Fibroblast of the aortic adventitia (primary cell): ENCODE measurements at regions not wholly inside any gene's neighbourhood (a gene's known extent, or its start where the extent isn't known, plus 50 kb on each side); places are given as distances from the start of the nearest gene placed in this dataset.

ENCODE experiments used
- DNase-seq: peaks from one replicate; pipeline ENCODE4 v3.0.0-alpha.2; 2010; ENCODE audit warnings: low read depth
- H3K4me3 ChIP-seq: 2 replicates; pipeline ENCODE4 v1.5.1; 2011; ENCODE audit warnings: low read depth, mild to moderate bottlenecking, control low read depth, low read length, moderate library complexity
- TF ChIP-seq, protein P1 (sequence below): IDR thresholded peaks from 2 replicates; pipeline ENCODE4 v1.5.1; 2011; ENCODE audit warnings: mild to moderate bottlenecking, low read length, control low read depth, inconsistent platforms; ENCODE audit not compliant: insufficient read depth

DNA sequence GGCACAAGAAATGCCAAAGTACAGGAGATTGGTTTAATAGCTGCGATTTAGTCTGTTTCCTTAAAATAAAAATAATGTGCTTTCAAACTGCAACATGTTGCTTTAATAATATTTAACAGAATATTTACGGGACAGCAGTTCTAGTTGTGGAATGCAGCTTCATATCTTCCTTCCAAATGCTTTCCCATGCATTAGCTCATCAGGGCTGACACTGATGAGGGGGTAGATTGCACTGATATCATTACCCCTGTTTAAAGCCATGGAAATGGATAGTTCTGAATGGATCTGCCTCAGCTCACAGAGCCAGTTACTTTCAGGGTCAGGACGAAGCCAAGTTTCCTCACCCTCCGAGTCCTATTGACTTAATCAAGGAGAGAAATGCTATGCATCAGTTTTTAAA lies 93.2 kb upstream of the OSMR start:
- TF ChIP-seq, protein P1, sequence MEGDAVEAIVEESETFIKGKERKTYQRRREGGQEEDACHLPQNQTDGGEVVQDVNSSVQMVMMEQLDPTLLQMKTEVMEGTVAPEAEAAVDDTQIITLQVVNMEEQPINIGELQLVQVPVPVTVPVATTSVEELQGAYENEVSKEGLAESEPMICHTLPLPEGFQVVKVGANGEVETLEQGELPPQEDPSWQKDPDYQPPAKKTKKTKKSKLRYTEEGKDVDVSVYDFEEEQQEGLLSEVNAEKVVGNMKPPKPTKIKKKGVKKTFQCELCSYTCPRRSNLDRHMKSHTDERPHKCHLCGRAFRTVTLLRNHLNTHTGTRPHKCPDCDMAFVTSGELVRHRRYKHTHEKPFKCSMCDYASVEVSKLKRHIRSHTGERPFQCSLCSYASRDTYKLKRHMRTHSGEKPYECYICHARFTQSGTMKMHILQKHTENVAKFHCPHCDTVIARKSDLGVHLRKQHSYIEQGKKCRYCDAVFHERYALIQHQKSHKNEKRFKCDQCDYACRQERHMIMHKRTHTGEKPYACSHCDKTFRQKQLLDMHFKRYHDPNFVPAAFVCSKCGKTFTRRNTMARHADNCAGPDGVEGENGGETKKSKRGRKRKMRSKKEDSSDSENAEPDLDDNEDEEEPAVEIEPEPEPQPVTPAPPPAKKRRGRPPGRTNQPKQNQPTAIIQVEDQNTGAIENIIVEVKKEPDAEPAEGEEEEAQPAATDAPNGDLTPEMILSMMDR, result no peak
- H3K4me3 ChIP-seq, result no peak overlapping the region
- DNase-seq, result no peak

DNA sequence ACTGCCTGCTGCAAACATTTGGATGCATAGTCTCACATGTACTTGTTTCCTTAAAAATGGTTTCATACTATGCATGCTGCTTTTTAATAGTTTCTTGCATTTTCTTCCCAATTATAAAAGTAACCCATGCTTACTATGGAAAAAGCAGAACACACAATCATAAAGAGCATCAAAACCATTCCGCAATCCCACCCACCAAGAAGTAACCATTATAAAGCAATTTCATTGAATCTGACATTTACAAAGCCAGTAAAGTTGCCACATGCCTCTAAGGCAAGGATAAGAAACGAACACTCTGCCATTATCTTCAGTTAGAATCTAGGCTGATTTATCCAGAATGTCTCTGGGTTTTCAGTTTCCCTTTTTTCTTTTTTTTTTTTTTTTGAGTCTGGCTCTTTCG lies 92.7 kb upstream of the OSMR start:
- no peak overlapping the region for H3K4me3 ChIP-seq
- DNase-seq, result no peak
- TF ChIP-seq, protein P1, result no peak

DNA sequence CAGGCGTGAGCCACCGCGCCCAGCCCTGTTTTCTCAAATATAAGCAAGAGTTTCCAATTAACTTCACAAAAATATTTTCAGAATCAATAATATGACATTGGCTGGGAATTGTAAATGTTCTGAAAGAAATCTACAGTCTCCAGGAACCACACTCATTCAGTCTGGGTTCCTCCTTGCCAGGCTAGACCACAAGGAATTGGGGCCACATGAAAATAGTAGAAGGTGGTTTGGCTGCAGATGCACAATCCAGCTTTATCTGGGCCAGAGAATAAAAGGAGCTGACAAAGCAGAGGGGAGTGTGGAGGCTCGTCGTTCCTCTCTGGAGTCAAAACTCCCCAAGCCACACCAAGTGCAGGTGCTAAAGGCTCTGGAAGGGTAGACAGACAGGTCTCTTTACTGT lies 92.0 kb upstream of the OSMR start:
- H3K4me3 ChIP-seq, result no peak overlapping the region
- DNase-seq, result no peak
- TF ChIP-seq, protein P1, result no peak

DNA sequence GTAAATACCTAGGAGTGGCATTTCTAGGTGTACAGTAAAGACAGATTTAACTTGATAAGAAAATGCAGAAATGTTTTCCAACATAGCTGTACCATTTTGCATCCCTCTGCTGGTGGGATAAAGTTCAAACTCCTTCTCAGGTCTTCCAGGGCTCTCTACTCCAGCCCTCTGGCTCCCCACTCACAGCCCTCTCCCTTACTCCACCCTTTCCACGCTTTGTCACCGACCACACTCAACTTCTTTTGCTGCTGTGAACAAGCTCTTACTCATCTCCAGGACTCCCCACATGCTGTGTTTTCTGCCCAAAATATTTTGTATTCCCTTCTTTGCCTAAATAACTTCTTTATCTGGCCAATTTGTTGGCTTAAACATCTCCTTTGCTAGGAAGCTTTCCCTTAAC lies 90.6 kb upstream of the OSMR start:
- TF ChIP-seq, protein P1, result peak; percentile 23
- peak; percentile 78 for DNase-seq
- H3K4me3 ChIP-seq, result no peak overlapping the region

DNA sequence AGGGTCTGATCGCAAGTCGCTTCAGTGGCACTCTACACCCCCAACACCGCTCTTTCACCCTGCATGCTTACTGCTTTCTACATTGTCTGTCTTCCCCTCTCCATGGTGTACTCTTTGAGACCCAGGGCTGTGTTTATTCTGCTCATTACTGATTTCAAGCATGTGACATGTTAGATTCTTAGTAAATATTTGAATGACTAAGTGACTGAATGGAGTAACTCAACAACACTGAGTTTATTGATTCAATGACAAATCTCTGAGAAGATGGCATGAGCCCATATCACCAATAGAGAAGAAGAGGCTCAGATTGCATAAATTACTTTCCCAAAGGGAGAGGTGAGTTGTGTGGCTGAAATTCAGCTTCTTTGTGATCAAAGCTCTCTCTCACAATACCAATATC lies 89.7 kb upstream of the OSMR start:
- no peak overlapping the region for H3K4me3 ChIP-seq
- TF ChIP-seq, protein P1, result no peak
- DNase-seq, result no peak

DNA sequence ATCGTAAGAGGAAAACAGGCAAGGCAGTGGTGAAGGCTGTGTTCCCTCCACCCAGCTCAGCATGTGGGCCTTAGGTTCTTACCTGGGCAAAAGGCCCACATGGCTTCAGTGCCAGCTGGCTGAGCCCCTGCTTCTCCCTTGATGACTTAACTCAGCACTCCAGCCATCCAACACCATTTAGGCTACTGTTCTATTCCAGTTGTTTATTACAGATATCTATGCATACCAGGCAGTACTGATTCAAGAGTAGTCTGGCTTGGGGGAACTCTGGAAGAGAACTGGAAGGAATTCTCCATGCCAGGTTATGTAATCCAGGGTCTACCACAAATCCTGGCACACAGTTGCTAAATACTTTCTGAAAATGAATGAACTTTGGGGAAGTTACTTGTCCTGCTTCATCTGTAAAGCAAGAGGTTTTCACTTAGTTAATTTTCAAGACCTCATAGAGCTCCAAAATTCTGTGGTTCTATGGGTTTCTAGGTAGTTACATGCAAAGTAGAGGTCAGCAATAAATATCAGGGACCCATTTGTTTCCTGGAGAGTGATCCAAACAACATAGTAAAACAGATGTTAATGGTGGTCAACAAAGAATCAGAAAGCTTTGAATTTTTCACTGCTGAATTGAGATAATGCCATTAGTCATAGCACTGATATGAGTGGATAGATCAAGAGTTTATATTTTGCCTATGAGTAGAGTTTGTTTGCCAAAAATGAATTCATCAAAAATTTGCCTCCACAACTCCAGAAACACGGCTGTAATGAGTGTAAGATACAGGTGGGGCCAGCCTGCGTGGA lies 88.2 kb upstream of the OSMR start:
- TF ChIP-seq, protein P1, result no peak
- peak; percentile 90 for DNase-seq
- no peak overlapping the region for H3K4me3 ChIP-seq
